Keratinocyte (primary cell): ENCODE measurements at regions not wholly inside any gene's neighbourhood (a gene's known extent, or its start where the extent isn't known, plus 50 kb on each side); places are given as distances from the start of the nearest gene placed in this dataset.

Source experiments
- DNase-seq: peaks from one replicate; pipeline ENCODE4 v3.0.0-alpha.2; 2011; ENCODE audit warnings: low read depth, missing footprints, low spot score
- FAIRE-seq: peaks from 2 replicates; lab custom pipeline; 2011; peaks lifted over from hg19 to GRCh38; lab: Jason Lieb, UNC
- H2AFZ ChIP-seq: 2 replicates; pipeline ENCODE4 v1.6.0; 2012; ENCODE audit warnings: low read length, control low read depth, inconsistent platforms; ENCODE audit not compliant: control insufficient read depth
- H3K27ac ChIP-seq: 2 replicates; pipeline ENCODE4 v1.5.1; 2011; ENCODE audit warnings: low read length; ENCODE audit not compliant: control insufficient read depth, insufficient read depth
- H3K27me3 ChIP-seq: 3 replicates; pipeline ENCODE4 v1.6.0; 2011; ENCODE audit warnings: low read length; ENCODE audit not compliant: control insufficient read depth, insufficient read depth; ENCODE audit errors: extremely low read depth
- H3K36me3 ChIP-seq, 2 experiments: 2 replicates in 1 of 2; 3 replicates in 1 of 2; pipeline ENCODE4 v1.5.1; 2011; ENCODE audit warnings: low read length in 2 of 2, mild to moderate bottlenecking in 1 of 2; ENCODE audit not compliant: control insufficient read depth in 2 of 2, insufficient read depth in 2 of 2; ENCODE audit errors: extremely low read depth in 1 of 2
- H3K4me1 ChIP-seq: 3 replicates; pipeline ENCODE4 v1.5.1; 2011; ENCODE audit warnings: low read length; ENCODE audit not compliant: control insufficient read depth, insufficient read depth; ENCODE audit errors: extremely low read depth
- H3K4me2 ChIP-seq: 3 replicates; pipeline ENCODE4 v1.6.0; 2011; ENCODE audit warnings: low read depth, low read length; ENCODE audit not compliant: control insufficient read depth, insufficient read depth; ENCODE audit errors: extremely low read depth
- H3K4me3 ChIP-seq, 3 experiments: fragments of 200-600 bp in 1 of 3; sonication (generic) in 1 of 3; 2 replicates in 2 of 3; 3 replicates in 1 of 3; pipeline ENCODE4 v1.5.1; 2011 to 2016; ENCODE audit warnings: low read length in 3 of 3, mild to moderate bottlenecking in 3 of 3, control low read depth in 2 of 3, inconsistent platforms in 1 of 3, low read depth in 1 of 3, mixed read lengths in 1 of 3, mixed run types in 1 of 3, moderate library complexity in 1 of 3; ENCODE audit not compliant: control insufficient read depth in 2 of 3, insufficient read depth in 2 of 3; ENCODE audit errors: extremely low read depth in 1 of 3
- H3K79me2 ChIP-seq: 2 replicates; pipeline ENCODE4 v1.6.0; 2012; ENCODE audit warnings: low read length; ENCODE audit not compliant: control insufficient read depth, insufficient read depth
- H3K9ac ChIP-seq: 3 replicates; pipeline ENCODE4 v1.6.0; 2011; ENCODE audit warnings: low read length; ENCODE audit not compliant: control insufficient read depth, insufficient read depth; ENCODE audit errors: extremely low read depth
- H3K9me1 ChIP-seq: 3 replicates; pipeline ENCODE4 v1.6.0; 2011; ENCODE audit warnings: low read length; ENCODE audit not compliant: control insufficient read depth, insufficient read depth; ENCODE audit errors: extremely low read depth
- H3K9me3 ChIP-seq: 2 replicates; pipeline ENCODE4 v1.5.1; 2012; ENCODE audit warnings: low read depth, low read length; ENCODE audit not compliant: control insufficient read depth
- H4K20me1 ChIP-seq: 3 replicates; pipeline ENCODE4 v1.6.0; 2011; ENCODE audit warnings: low read length; ENCODE audit not compliant: control insufficient read depth, insufficient read depth; ENCODE audit errors: extremely low read depth
- EZH2 ChIP-seq: IDR thresholded peaks from one replicate; pipeline ENCODE4 v1.6.1; 2012; ENCODE audit warnings: inconsistent platforms, mild to moderate bottlenecking, low read length, moderate library complexity
- dilution Hi-C: fragments of 300-500 bp; cut with MboI; formaldehyde crosslinking; loops from one replicate; pipeline ENCODE4 v1.7.0; 2020; ENCODE audit warnings: low sequenced_read_pairs; ENCODE audit not compliant: extremely low pct_ligation_motif_present
- TF ChIP-seq, protein P1 (sequence below), 3 experiments: IDR thresholded peaks in 1 of 3; conservative IDR thresholded peaks in 1 of 3; optimal IDR thresholded peaks in 1 of 3; 2 replicates in 2 of 3; 3 replicates in 1 of 3; pipeline versions ENCODE3 to v1.5.1; 2011; ENCODE audit warnings: low read length in 3 of 3, mild to moderate bottlenecking in 3 of 3, moderate library complexity in 2 of 3, control low read depth in 1 of 3, inconsistent platforms in 1 of 3; ENCODE audit not compliant: insufficient read depth in 2 of 3; ENCODE audit errors: extremely low read depth in 1 of 3

DNA sequence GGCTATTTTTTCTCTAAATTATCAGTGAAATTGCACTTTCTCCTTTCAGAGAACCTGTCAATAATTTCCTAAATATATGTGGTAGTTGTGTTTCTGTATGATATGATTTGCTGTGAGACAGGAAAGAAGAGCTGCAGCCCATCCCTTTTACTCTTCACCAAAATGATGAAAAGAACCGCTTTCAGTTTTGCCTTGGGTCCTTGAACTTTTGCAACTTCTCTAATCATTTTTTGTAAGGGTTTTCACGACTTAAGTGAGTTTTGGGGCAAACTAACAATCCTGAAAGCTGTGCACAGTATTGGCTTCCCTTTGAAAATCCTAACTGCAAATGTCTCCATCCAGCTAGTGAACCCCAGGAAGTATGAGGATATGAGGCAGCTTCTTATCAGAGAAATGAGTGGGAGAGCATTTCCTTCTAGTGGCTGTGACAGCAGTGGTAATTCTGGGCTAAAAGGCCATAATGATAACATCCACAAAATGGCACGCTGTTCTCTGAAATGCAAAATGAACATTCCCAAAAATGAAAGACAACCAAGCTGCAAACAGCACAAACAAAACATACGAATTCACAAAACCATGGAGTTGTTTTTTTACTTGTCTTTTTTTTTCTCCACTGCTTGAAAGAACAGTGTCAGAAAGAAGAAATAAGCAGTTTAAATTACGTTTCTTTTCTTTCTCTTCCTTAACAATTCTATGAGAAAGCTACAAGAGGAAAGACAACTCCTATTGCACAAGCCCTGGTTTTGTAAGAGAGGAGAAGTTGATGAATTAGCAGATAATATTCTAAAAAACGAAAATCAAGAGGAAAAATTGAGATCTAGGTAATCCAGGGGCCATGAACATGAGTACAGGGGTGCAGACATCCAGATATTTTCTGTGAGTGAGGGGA is 1291.6 kb upstream of the ZEB2 start:
- FAIRE-seq (no peak), DNase-seq (no peak)
- TF ChIP-seq EZH2, result no peak
- TF ChIP-seq, protein P1, sequence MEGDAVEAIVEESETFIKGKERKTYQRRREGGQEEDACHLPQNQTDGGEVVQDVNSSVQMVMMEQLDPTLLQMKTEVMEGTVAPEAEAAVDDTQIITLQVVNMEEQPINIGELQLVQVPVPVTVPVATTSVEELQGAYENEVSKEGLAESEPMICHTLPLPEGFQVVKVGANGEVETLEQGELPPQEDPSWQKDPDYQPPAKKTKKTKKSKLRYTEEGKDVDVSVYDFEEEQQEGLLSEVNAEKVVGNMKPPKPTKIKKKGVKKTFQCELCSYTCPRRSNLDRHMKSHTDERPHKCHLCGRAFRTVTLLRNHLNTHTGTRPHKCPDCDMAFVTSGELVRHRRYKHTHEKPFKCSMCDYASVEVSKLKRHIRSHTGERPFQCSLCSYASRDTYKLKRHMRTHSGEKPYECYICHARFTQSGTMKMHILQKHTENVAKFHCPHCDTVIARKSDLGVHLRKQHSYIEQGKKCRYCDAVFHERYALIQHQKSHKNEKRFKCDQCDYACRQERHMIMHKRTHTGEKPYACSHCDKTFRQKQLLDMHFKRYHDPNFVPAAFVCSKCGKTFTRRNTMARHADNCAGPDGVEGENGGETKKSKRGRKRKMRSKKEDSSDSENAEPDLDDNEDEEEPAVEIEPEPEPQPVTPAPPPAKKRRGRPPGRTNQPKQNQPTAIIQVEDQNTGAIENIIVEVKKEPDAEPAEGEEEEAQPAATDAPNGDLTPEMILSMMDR (optimal IDR thresholded peaks at IDR 0.05 in 1 of 3, IDR thresholded peaks at IDR 0.05 in 1 of 3, conservative IDR thresholded peaks at IDR 0.05 in 1 of 3; ENCODE audit: extremely low read depth in 1 of 3, insufficient read depth in 2 of 3, low read length in 3 of 3), result no peak
- Histone ChIP-seq H3K9me3 (no peaks in the 10 kb centered on the region), H3K9me1 (no peaks in the 10 kb centered on the region), H4K20me1 (no peaks in the 10 kb centered on the region), H3K4me3 (no peak overlapping the region), H3K79me2 (no peaks in the 10 kb centered on the region), H3K36me3 (no peaks in the 10 kb centered on the region), H3K4me2 (no peak overlapping the region), H3K27ac (no peak overlapping the region), H3K27me3 (no peaks in the 10 kb centered on the region), H3K4me1 (no peaks in the 10 kb centered on the region), H2AFZ (no peak overlapping the region), H3K9ac (no peak overlapping the region)
- dilution Hi-C loops, result no loop called here

DNA sequence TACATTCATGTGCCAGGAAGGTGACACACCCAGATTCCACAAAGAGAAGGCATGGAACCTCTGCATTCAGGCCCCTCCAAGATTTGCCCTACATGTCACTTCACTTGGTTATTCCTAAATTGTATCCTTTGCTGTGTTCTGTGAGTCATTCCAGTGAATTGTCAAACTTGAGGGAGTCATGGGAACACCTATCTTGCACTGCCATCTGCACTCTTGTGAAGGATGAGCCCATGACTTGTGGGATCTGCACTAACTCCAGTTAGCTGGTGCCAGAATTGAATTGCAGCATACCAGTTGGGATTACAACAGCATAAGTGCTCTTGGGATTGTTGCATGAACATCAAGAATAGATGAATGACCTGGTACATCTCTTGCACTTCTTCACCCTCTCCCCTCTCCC is 1288.0 kb upstream of the ZEB2 start:
- FAIRE-seq (peak; percentile 67), DNase-seq (no peak)
- no peaks in the 10 kb centered on the region for H4K20me1 ChIP-seq
- H3K9me3 ChIP-seq, result no peaks in the 10 kb centered on the region
- dilution Hi-C loops, result no loop called here
- H3K4me3 ChIP-seq, result no peak overlapping the region
- H3K27me3 ChIP-seq, result no peaks in the 10 kb centered on the region
- H2AFZ ChIP-seq, result no peak overlapping the region
- H3K79me2 ChIP-seq, result no peaks in the 10 kb centered on the region
- no peaks in the 10 kb centered on the region for H3K9me1 ChIP-seq
- H3K4me2 ChIP-seq, result no peak overlapping the region
- no peak overlapping the region for H3K27ac ChIP-seq
- TF ChIP-seq, protein P1 (optimal IDR thresholded peaks at IDR 0.05 in 1 of 3, IDR thresholded peaks at IDR 0.05 in 1 of 3, conservative IDR thresholded peaks at IDR 0.05 in 1 of 3; ENCODE audit: extremely low read depth in 1 of 3, insufficient read depth in 2 of 3, low read length in 3 of 3), result no peak
- no peak for TF ChIP-seq EZH2
- no peaks in the 10 kb centered on the region for H3K36me3 ChIP-seq
- H3K4me1 ChIP-seq, result no peaks in the 10 kb centered on the region
- H3K9ac ChIP-seq, result no peak overlapping the region
